GM21360 (cell line): ENCODE measurements at regions not wholly inside any gene's neighbourhood (a gene's known extent, or its start where the extent isn't known, plus 50 kb on each side); places are given as distances from the start of the nearest gene placed in this dataset.

ENCODE experiments used
- ATAC-seq: cut with Tn5 transposase; IDR thresholded peaks from one replicate; pipeline ENCODE4 v1.9.1; 2021; ENCODE audit warnings: mild to moderate bottlenecking, moderate library complexity; ENCODE audit not compliant: unreplicated experiment

DNA sequence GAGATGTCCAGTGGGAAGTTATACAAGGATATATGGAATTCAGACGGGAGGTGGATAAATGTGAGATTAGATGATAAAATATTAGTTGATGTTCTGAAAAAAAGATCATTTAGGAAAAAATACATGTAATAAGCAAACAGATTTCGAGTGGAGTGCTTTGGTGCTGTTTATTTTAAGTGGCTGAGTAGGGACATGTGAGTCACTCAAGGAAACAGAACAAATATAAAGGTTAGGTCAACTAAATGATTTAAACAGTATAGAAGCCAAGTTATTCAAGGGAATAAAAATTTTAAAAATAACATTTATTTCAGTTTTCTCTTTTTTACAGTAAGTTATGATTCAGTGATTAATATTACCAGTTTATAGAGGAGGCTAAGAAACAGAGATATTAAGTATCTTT is 1046.7 kb upstream of the B3GALT2 start:
- no peak for ATAC-seq

DNA sequence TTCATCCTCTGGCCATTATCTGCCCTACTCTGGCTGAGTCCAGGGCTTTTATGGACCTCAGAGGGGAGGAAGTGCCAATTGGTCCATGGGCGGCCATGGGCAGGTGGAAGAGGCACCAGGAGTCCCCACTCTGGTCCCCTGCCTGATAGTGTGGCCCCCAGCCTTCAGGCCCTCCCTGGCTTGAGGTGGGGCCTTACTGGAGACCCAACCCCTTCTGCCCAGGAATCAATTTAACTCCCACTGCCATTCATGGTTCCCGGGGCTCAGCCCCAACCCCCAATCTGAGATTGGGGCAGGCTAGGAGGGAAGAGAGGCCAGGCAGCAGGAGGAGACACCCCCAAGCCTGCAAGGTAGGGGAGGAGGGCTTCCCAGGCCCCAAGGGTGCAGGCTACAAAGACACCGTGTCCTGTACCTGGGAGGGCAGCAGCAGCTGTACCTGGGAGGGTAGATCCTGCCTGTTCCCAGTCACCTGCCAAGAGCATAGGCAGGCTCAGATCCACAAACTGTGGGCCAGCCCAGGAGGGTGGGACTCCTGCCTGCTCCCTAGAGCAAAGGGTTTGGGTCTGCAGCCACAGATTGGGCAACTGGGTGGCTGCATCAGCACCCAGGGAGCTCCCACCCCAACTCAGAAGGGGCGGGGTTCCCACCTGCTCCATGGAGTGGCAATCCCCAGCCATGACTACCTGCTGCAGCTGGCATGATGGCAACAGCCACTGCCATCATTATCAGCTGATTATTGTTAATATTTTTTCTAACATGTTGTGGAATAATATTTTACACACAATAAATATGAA is 1044.1 kb upstream of the B3GALT2 start:
- no peak for ATAC-seq

GRCh38 chr1:194228427-194228826 is 1042.0 kb upstream of the B3GALT2 start:
- no peak for ATAC-seq

DNA sequence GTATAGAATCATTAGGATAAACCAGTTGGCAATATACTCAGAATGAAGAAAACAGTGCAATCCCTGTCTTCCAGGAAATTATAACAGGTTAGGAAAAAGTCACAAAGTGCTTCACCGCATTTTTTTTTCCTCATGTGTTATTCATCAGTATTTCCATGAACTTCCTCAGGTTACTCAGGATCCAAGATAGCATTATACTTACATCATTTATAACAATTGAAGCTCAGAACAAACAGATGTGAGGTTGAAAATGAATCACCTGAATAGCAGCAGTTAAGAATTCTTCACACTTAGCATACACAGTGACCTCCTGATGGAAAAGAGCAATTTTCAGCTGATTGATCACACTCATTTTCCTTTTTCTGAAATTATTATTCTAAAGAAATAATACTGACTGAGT is 1040.7 kb upstream of the B3GALT2 start:
- ATAC-seq = no peak

DNA sequence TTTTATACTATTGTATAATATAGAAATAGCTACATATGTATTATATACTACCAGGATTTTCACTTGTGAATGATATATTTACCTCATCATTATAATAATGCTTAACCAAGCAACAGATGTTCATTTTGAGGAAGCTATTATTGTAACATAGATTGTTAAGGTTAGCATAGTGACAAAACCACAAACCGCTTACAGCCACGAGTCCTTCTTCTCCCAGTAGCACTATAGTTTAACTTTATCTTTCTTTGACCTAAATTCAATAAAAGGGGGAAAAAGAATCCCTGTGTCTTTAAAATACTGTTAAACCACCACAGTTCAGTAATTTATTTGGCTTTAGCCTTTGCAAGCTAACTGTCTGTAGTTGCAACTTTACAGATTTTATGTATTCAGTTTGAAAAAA is 1039.4 kb upstream of the B3GALT2 start:
- peak; percentile 81 for ATAC-seq

DNA sequence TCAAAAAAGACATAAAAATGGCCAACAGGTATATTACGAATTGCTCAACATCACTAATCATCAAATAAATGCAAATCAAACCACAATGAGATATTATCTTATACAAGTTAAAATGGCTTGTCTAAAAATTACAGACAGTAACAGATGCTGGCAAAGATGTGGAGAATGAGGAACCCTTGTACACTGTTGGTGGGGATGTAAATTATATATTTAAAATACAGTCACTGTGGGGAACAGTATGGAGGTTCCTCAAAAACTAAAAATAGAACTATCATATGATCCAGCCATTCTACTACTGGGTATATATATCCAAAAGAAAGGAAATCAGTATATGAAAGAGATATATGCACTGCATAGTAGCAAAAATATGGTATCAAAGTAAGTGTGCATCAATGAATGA is 1037.2 kb upstream of the B3GALT2 start:
- ATAC-seq = no peak

DNA sequence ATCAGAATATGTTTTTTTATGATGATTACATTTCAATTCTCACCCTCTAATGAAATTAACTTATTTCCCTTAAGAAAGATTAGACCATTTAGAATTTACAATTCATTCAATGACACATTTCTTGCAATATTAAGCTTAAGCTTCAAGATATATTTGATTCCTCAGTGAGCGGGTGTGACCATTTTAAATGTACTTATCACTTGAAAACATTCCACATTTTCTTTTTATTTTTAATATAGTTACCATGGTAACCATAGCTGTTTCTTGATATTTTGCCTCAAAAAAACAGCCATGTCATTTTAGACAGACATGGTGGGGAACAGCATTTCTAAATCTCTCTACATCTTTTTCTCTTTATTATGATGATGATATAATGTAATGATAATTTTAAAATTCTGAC is 1029.0 kb upstream of the B3GALT2 start:
- ATAC-seq = no peak

DNA sequence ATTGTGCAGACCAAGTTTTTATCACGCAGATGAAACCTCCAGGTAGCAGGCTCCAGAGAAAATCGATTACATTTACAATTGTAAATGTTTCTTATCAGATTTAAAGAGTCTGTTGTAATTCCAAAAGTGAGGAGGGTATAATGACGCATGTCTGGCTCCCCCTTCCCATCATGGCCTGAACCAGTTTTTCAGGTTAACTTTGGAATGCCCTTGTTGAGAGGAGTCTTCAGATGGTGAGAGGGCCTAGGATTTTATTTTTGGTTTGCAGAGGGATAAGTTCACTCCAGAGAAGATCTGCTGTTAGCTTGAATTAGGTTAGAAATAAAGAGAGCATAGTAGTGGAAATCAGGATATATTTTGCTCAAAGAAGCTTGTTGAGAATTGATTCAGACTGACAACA is 1028.3 kb upstream of the B3GALT2 start:
- no peak for ATAC-seq

GRCh38 chr1:194209920-194210319 is 1023.5 kb upstream of the B3GALT2 start:
- ATAC-seq = no peak

- ATAC-seq = no peak
Observed at GRCh38 chr1:194208674-194209073, 1022.3 kb upstream of the B3GALT2 start.

DNA sequence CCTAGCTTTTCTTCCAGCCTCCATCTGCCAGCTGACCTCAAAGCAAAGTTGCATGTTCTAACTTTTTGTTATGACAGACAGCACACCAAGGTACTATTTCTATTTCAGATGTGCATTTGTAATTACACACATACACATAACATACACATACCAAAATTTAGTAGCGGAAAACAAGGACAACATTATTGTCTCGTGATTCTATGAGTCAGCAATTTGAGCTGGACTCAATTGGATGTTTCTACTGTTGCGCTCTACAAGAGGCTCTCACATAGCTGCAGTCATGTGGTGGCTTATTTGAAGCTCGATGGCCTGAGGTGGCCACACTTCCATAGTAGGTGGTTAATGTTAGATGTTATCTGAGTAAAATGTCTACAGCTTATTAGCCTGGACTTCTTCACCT is 1010.1 kb upstream of the B3GALT2 start:
- ATAC-seq = no peak

DNA sequence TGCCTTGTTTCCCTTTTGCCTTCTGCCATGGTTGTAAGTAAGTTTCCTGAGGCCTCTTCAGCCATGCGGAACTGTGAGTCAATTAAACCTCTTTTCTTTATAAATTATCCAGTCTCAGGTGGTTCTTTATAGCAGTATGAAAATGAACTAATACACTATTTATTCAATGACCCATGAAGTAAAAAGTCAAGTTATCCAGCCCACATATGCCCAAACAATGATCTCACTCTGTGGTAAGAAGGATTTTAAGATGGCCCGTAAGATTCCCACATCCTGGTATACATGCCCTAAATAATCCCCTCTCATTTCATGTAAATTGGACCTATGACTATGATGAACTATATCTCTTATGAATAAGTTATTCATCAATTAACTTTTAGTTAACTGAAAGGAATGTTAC is 1008.3 kb upstream of the B3GALT2 start:
- ATAC-seq = no peak

DNA sequence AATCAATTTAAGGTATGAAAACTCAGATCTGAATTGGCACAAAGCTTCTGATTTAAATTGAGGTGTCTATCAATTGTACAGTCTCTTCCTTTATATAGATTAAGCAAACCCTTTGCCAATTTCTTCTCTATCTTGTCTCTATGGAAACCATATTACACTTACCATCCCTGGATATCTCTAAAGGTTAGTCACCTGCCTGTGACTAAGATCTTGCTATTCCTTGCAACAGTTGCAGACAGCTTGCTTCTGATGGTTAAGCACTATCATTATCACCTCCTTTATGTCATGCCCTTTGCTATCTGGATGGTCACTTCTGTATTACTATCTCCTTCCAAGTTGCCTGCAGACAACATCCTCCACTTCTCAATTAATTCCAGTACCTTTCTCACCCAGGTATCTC is 998.6 kb upstream of the B3GALT2 start:
- no peak for ATAC-seq

GRCh38 chr1:194184425-194184824 is 998.0 kb upstream of the B3GALT2 start:
- ATAC-seq = no peak

DNA sequence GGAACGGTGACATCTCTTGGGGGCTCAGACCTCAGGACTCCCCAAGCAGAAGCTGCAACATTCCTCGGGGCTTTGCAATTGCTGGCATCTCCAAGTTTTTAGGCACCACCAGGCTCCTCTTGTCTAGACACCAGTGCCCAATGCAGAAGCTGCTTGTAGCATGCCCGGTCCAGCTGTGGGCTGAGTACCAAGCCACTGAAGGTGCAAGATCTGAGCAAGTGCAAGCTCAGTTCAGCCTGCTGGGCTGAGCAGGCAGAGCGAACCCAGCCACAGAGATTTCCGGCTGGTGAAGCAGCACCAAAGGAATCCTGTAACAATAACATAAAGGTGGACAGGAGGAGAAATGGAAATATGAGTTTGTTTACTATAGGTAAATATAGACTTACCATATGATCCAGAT is 995.4 kb upstream of the B3GALT2 start:
- no peak for ATAC-seq

DNA sequence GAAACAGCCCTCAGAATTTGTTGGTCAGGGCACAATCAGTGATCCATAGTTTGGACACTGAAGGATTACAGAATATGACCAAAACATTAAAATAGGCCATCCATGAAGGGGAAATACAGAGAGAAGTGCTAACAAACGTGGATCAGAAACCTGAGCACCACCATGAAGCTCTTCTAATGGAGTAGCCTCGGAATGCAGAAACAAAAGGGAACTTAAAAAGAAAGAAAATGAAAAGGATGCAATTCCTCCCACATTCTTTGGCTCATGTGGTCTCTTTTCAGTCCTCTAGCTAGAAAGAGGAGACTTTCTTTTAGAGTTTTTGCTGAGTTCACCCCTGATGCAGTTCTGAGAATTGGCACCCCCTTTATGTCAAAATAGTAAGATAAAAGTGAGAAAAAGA is 989.8 kb upstream of the B3GALT2 start:
- no peak for ATAC-seq

- no peak for ATAC-seq
Observed at GRCh38 chr1:194175251-194175650, 988.8 kb upstream of the B3GALT2 start.

GRCh38 chr1:194174528-194174927 is 988.1 kb upstream of the B3GALT2 start:
- ATAC-seq = no peak

GRCh38 chr1:194171596-194171995 is 985.2 kb upstream of the B3GALT2 start:
- ATAC-seq = no peak

GRCh38 chr1:194167956-194168640 is 981.7 kb upstream of the B3GALT2 start:
- ATAC-seq = no peak

DNA sequence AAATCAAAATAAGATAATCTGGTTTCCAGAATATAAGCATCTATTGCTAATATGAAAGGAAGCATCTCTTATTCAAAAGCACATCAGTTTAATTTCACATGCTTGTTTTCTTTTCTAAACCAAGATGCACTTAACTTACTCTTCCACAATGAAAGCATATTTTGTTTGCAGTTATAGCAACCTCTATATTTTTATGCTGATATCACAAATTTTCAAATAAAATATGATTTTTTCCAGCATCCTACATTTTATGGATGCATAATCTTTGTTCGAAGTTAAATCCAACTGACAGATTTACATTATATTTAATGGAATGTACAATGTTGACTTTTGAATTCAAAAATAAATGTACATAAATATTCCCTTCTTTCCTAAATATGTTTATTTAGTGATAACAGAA is 978.3 kb upstream of the B3GALT2 start:
- no peak for ATAC-seq

DNA sequence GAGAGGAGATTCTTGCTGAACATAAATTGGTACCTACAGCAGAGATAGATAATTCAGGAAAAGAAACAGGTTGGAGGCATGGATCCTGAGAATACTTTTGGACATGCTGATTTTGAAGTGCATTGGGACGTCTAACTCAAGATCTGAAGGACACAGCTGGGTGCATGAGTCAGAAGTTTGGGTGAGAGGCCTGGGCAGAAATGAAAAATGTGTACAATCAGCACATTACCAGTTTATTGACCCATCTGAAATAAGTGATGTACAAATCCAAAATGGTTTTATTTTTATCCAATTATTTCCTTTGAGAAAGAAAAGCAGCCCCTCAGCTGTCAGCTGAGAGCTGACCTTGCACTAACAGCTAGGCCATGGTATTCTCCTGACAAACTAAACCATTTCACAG is 975.2 kb upstream of the B3GALT2 start:
- ATAC-seq = no peak

DNA sequence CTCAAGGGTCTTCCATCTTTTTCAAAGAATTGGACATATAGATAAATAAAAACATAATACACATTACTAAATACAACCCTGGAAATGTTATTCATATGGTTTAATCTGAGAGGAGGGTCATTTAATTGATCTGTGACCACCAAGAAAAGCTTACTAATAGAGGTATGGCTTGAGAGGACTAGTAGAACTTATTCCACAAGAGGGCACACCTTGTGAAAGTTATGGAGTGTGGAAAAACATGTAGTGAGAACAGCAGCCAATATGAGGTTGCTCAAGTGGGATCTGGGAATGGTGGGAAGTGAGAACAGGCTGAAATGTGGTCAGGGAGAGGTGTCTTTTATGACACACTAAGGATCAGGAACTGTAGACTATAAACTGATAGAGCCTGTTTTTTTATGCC is 973.5 kb upstream of the B3GALT2 start:
- ATAC-seq = no peak
